HG03460 (cell line): ENCODE measurements at regions not wholly inside any gene's neighbourhood (a gene's known extent, or its start where the extent isn't known, plus 50 kb on each side); places are given as distances from the start of the nearest gene placed in this dataset.
"Not testable (repeated sequence)": the region's sequence is repeated elsewhere in the genome, so short reads cannot be mapped to it uniquely, and the experiment has no call there.

Experiments
- ATAC-seq: cut with Tn5 transposase; IDR thresholded peaks from one replicate; pipeline ENCODE4 v1.9.1; 2021; ENCODE audit not compliant: unreplicated experiment

GRCh38 chr3:106510206-106510605, 641.4 kb upstream of the CBLB start:
- no peak for ATAC-seq

- no peak for ATAC-seq
These were observed 644.0 kb upstream of the CBLB start for GRCh38 chr3:106512846-106513245.

GRCh38 chr3:106514431-106514830, 645.6 kb upstream of the CBLB start:
- ATAC-seq = no peak

GRCh38 chr3:106518516-106518915, 649.7 kb upstream of the CBLB start:
- ATAC-seq = no peak

GRCh38 chr3:106522397-106522796, 653.6 kb upstream of the CBLB start:
- ATAC-seq = no peak

GRCh38 chr3:106528932-106529331, 660.1 kb upstream of the CBLB start:
- ATAC-seq = no peak

GRCh38 chr3:106529738-106530137, 660.9 kb upstream of the CBLB start:
- no peak for ATAC-seq

GRCh38 chr3:106530367-106530766, 661.6 kb upstream of the CBLB start:
- ATAC-seq = no peak

GRCh38 chr3:106531771-106532329, 663.0 kb upstream of the CBLB start:
- not testable (repeated sequence) for ATAC-seq

GRCh38 chr3:106533093-106533787, 664.4 kb upstream of the CBLB start:
- no peak for ATAC-seq

GRCh38 chr3:106533788-106534160, 665.0 kb upstream of the CBLB start:
- ATAC-seq = no peak

GRCh38 chr3:106534206-106534605, 665.4 kb upstream of the CBLB start:
- ATAC-seq = no peak

GRCh38 chr3:106540743-106541142, 671.9 kb upstream of the CBLB start:
- no peak for ATAC-seq

GRCh38 chr3:106542101-106542769, 673.4 kb upstream of the CBLB start:
- no peak for ATAC-seq

- no peak for ATAC-seq
These were observed 683.7 kb upstream of the CBLB start for GRCh38 chr3:106552351-106553043.

- no peak for ATAC-seq
These were observed 691.7 kb upstream of the CBLB start for GRCh38 chr3:106560451-106560966.

GRCh38 chr3:106566277-106566676, 697.5 kb upstream of the CBLB start:
- peak; percentile 91 for ATAC-seq

GRCh38 chr3:106570426-106570825, 701.6 kb upstream of the CBLB start:
- ATAC-seq = no peak

- no peak for ATAC-seq
These were observed 704.8 kb upstream of the CBLB start for GRCh38 chr3:106573605-106574004.

- ATAC-seq = no peak
These were observed 706.2 kb upstream of the CBLB start for GRCh38 chr3:106575029-106575428.

- ATAC-seq = no peak
These were observed 708.4 kb upstream of the CBLB start for GRCh38 chr3:106577241-106577640.

GRCh38 chr3:106578911-106579310, 710.1 kb upstream of the CBLB start:
- ATAC-seq = no peak
